ENCODE measurements at regions not wholly inside any gene's neighbourhood (a gene's known extent, or its start where the extent isn't known, plus 50 kb on each side); places are given as distances from the start of the nearest gene placed in this dataset.

DNA sequence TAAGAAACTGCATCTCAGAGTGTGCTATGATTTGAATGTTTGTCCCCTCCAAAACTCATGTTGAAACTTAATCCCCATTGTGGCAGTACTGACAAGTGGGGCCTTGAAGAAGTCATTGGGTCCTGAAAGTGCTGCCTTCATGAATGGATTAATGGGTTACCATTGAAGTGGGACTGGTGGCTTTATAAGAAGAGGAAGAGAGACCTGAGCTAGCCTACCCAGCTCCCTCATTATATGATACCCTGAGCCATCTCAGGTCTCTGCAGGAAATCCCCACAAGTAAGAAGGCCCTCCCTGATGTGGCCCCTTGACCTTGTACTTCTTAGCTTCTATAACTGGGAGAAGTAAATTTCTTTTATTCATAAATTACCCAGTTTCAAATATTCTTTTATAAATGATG lies 526.8 kb downstream of the XIRP2 start:
- H3K27me3 ChIP-seq, result no peaks in the 10 kb centered on the region
- no peaks in the 10 kb centered on the region for H3K36me3 ChIP-seq
- H3K4me3 ChIP-seq, result no peak overlapping the region
- H3K4me1 ChIP-seq, result no peaks in the 10 kb centered on the region
- TF ChIP-seq, protein P1, sequence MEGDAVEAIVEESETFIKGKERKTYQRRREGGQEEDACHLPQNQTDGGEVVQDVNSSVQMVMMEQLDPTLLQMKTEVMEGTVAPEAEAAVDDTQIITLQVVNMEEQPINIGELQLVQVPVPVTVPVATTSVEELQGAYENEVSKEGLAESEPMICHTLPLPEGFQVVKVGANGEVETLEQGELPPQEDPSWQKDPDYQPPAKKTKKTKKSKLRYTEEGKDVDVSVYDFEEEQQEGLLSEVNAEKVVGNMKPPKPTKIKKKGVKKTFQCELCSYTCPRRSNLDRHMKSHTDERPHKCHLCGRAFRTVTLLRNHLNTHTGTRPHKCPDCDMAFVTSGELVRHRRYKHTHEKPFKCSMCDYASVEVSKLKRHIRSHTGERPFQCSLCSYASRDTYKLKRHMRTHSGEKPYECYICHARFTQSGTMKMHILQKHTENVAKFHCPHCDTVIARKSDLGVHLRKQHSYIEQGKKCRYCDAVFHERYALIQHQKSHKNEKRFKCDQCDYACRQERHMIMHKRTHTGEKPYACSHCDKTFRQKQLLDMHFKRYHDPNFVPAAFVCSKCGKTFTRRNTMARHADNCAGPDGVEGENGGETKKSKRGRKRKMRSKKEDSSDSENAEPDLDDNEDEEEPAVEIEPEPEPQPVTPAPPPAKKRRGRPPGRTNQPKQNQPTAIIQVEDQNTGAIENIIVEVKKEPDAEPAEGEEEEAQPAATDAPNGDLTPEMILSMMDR (IDR thresholded peaks at IDR 0.05), result no peak
- no peak for TF ChIP-seq POLR2A (IDR thresholded peaks at IDR 0.05)
- H3K27ac ChIP-seq, result no peak overlapping the region
- intact Hi-C loops (cut with DNase I; ENCODE audit: low total_unique reads), result no loop called here
- H3K9me3 ChIP-seq, result no peaks in the 10 kb centered on the region
- DNase-seq, result no peak

DNA sequence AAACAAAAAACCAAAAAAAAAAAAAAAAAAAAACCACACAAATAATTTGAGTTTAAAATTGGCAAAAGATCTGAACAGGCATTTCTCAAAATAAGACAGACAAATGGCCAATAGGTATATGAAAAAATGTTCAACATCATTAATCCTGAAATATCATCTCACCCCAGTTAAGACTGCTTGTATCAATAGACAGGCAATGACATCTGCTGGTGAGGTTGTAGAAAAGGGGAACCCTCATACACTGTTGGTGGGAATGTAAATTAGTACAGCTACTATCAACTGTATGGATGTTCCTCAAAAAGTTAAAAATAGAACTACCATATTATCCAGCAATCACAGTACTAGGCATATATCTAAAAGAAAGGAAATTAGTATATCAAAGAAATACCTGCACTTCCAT lies 523.1 kb downstream of the XIRP2 start:
- Histone ChIP-seq H3K9me3 (no peaks in the 10 kb centered on the region), H3K27me3 (no peaks in the 10 kb centered on the region), H3K4me1 (no peaks in the 10 kb centered on the region), H3K27ac (no peak overlapping the region), H3K4me3 (no peak overlapping the region), H3K36me3 (no peaks in the 10 kb centered on the region)
- no peak for DNase-seq
- TF ChIP-seq, protein P1 (IDR thresholded peaks at IDR 0.05), result no peak
- no peak for TF ChIP-seq POLR2A (IDR thresholded peaks at IDR 0.05)
- intact Hi-C loops (cut with DNase I; ENCODE audit: low total_unique reads), result no loop called here

DNA sequence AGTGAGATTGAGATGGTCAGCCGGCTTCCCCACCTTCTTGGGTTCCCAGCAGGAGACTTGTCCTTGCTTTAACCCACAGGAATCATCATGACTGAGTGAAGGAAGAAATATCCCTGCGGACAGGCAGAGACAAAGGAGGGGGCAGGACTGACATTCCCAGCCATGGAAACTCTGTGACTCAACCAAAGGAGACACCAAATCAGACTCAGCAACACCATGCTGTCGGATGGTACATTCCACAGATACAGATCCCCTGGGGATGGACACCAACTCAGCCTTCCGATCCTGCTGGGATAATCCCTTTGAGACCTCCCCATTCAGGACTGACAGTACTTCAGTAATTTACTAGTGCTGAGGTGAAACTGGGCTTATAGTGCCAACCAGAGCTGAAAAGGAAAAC lies 518.3 kb downstream of the XIRP2 start:
- no peak for TF ChIP-seq POLR2A (IDR thresholded peaks at IDR 0.05)
- TF ChIP-seq, protein P1 (IDR thresholded peaks at IDR 0.05), result no peak
- DNase-seq, result no peak
- Histone ChIP-seq H3K4me3 (no peak overlapping the region), H3K27me3 (no peaks in the 10 kb centered on the region), H3K9me3 (no peaks in the 10 kb centered on the region), H3K4me1 (no peaks in the 10 kb centered on the region), H3K36me3 (no peaks in the 10 kb centered on the region), H3K27ac (no peak overlapping the region)
- intact Hi-C loops (cut with DNase I; ENCODE audit: low total_unique reads), result no loop called here

DNA sequence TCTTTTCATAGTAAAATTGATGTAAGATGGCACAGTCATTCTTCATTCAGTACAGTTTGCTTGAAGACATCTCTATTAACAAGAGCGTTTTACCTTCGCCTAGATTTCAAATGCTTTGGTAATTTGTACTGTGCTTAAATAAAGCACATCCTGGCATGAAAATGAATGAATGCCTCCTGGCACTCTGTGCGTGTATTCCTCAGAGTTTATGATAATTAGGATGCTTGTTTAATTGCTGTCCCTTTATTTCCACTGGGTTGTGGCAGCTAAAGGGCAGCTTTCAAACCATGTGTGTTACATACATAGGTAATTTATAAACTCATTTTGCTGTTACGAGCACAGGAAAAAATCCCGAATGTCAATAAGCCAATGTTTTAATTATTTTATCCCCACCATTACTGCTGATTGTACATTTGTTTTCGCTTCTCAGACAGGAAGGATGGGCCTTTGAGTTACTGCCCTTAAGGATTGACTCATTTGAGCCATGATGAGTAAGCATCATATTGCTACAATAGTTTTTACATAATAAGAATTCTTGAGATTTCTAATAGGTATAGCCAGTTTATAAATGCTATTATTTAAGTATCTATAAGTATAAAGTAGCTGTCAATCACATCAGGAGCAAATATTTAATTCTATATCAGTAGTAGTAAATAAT lies 516.5 kb downstream of the XIRP2 start:
- no peaks in the 10 kb centered on the region for H3K27me3 ChIP-seq
- TF ChIP-seq, protein P1 (IDR thresholded peaks at IDR 0.05), result no peak
- TF ChIP-seq POLR2A (IDR thresholded peaks at IDR 0.05), result no peak
- H3K4me1 ChIP-seq, result no peaks in the 10 kb centered on the region
- H3K27ac ChIP-seq, result no peak overlapping the region
- intact Hi-C loops (cut with DNase I; ENCODE audit: low total_unique reads), result no loop called here
- no peak overlapping the region for H3K4me3 ChIP-seq
- H3K36me3 ChIP-seq, result no peaks in the 10 kb centered on the region
- no peak for DNase-seq
- no peaks in the 10 kb centered on the region for H3K9me3 ChIP-seq

DNA sequence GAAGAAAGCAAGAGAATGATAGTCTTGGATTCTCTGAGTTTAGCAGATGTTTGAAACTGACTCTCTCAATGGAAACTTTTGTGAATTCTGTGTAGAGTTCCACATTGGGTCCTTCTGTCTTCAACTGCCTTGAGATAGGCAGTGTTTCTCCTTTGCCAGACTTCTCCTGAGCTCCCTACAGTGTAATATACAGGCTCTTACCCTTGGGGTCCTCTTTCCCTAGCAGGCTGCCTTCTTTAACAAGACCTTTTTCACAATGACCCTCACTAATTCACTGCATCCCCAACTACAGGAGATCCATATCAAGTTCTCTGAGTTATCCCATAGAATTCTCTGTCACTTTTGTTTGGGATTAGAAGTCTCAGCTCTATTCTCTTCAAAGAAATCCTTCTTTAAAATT lies 513.0 kb downstream of the XIRP2 start:
- no peaks in the 10 kb centered on the region for H3K36me3 ChIP-seq
- no peaks in the 10 kb centered on the region for H3K27me3 ChIP-seq
- H3K4me3 ChIP-seq, result no peak overlapping the region
- H3K4me1 ChIP-seq, result no peaks in the 10 kb centered on the region
- no peak overlapping the region for H3K27ac ChIP-seq
- TF ChIP-seq POLR2A (IDR thresholded peaks at IDR 0.05), result no peak
- TF ChIP-seq, protein P1 (IDR thresholded peaks at IDR 0.05), result no peak
- DNase-seq, result no peak
- intact Hi-C loops (cut with DNase I; ENCODE audit: low total_unique reads), result no loop called here
- H3K9me3 ChIP-seq, result no peaks in the 10 kb centered on the region
